ENCODE measurements at regions not wholly inside any gene's neighbourhood (a gene's known extent, or its start where the extent isn't known, plus 50 kb on each side); places are given as distances from the start of the nearest gene placed in this dataset.

- no peak for TF ChIP-seq EZH2phosphoT487 (IDR thresholded peaks at IDR 0.05; ENCODE audit: low read depth)
- no peak for TF ChIP-seq CTCF (IDR thresholded peaks at IDR 0.05; ENCODE audit: low read depth, low read length)
These were observed 185.6 kb upstream of the SYNPR start for GRCh38 chr3:63092515-63092914.

Measured in OCI-LY3 (cell line).